ENCODE measurements at regions not wholly inside any gene's neighbourhood (a gene's known extent, or its start where the extent isn't known, plus 50 kb on each side); places are given as distances from the start of the nearest gene placed in this dataset.

DNA sequence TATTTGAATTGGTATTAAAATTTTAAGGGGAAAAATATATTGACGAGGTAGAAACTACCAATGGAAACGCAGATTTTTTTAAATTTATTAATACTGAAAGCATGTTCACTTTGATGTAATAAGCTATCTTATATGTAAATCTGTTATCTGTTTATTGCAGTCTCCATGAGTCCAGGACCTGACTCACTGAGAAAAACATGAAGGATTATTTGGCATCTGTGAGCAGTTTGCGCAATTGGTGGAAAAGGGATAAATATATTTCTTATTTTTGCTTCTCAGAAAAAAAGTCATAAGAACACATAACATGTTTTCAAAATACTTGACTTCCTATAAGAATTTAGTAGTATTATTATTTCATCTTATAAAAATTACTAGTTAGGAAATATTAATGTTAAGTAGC, 561.4 kb downstream of the ADCYAP1 start:
- TF ChIP-seq, protein P1, sequence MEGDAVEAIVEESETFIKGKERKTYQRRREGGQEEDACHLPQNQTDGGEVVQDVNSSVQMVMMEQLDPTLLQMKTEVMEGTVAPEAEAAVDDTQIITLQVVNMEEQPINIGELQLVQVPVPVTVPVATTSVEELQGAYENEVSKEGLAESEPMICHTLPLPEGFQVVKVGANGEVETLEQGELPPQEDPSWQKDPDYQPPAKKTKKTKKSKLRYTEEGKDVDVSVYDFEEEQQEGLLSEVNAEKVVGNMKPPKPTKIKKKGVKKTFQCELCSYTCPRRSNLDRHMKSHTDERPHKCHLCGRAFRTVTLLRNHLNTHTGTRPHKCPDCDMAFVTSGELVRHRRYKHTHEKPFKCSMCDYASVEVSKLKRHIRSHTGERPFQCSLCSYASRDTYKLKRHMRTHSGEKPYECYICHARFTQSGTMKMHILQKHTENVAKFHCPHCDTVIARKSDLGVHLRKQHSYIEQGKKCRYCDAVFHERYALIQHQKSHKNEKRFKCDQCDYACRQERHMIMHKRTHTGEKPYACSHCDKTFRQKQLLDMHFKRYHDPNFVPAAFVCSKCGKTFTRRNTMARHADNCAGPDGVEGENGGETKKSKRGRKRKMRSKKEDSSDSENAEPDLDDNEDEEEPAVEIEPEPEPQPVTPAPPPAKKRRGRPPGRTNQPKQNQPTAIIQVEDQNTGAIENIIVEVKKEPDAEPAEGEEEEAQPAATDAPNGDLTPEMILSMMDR (IDR thresholded peaks at IDR 0.05; ENCODE audit: insufficient read depth, low read length), result no peak
- no peak for TF ChIP-seq REST (IDR thresholded peaks at IDR 0.05; ENCODE audit: insufficient replicate concordance, low read depth)

Measured in HL-60 (cell line).